ENCODE measurements at regions not wholly inside any gene's neighbourhood (a gene's known extent, or its start where the extent isn't known, plus 50 kb on each side); places are given as distances from the start of the nearest gene placed in this dataset.

- TF ChIP-seq CTCF (IDR thresholded peaks at IDR 0.05) (no peak), POLR2A (IDR thresholded peaks at IDR 0.05) (no peak), EP300 (IDR thresholded peaks at IDR 0.05) (no peak)
Measured at GRCh38 chr1:164958982-164959768, 397.3 kb downstream of the LMX1A start.
